Naive thymus-derived CD4-positive, alpha-beta T cell (primary cell): ENCODE measurements at regions not wholly inside any gene's neighbourhood (a gene's known extent, or its start where the extent isn't known, plus 50 kb on each side); places are given as distances from the start of the nearest gene placed in this dataset.

Source experiments
- ATAC-seq: fragments of 150-1000 bp; cut with Tn5 transposase; 2 replicates; pipeline ENCODE4 v1.10.0; 2021; ENCODE audit warnings: mild to moderate bottlenecking, moderate library complexity
- CTCF ChIA-PET: fragments of 350-600 bp; sonication (Branson Sonifier 250); formaldehyde crosslinking; loops from one replicate; lab custom pipeline; 2021; ENCODE audit warnings: antibody characterized with exemption; lab: Charles Lee
- POLR2A ChIA-PET: fragments of 350-600 bp; sonication (Branson Sonifier 250); formaldehyde crosslinking; loops from one replicate; lab custom pipeline; 2021; ENCODE audit warnings: antibody characterized with exemption, inconsistent platforms; lab: Charles Lee
- DNase-seq, 9 donors: peaks; one replicate each; pipeline versions ENCODE4 v3.0.0 to v3.0.0-alpha.2; 2020 to 2022; ENCODE audit warnings: mixed read lengths in 1 of 9
- H3K27ac ChIP-seq: one replicate; pipeline ENCODE4 v1.7.0; 2013; ENCODE audit warnings: mild to moderate bottlenecking, low read depth, low read length, moderate library complexity
- H3K27me3 ChIP-seq, 2 donors: one replicate each; pipeline ENCODE4 v1.7.0; 2013; ENCODE audit warnings: low read length in 2 of 2, mild to moderate bottlenecking in 2 of 2, moderate library complexity in 2 of 2; ENCODE audit not compliant: control insufficient read depth in 2 of 2, insufficient read depth in 2 of 2
- H3K36me3 ChIP-seq, 3 experiments: 1 replicate in 2 of 3; 2 replicates in 1 of 3; pipeline ENCODE4 v1.7.0; 2013; ENCODE audit warnings: low read length in 3 of 3, mild to moderate bottlenecking in 3 of 3, moderate library complexity in 1 of 3; ENCODE audit not compliant: insufficient read depth in 3 of 3, control insufficient read depth in 2 of 3
- H3K4me1 ChIP-seq, 2 donors: one replicate each; pipeline ENCODE4 v1.7.0; 2013; ENCODE audit warnings: low read length in 2 of 2, mild to moderate bottlenecking in 2 of 2, moderate library complexity in 1 of 2; ENCODE audit not compliant: control insufficient read depth in 2 of 2, insufficient read depth in 2 of 2
- H3K4me3 ChIP-seq: 2 replicates; pipeline ENCODE4 v1.7.0; 2013; ENCODE audit warnings: mild to moderate bottlenecking, low read length
- H3K9me3 ChIP-seq, 3 experiments: 1 replicate in 2 of 3; 2 replicates in 1 of 3; pipeline ENCODE4 v1.7.0; 2013; ENCODE audit warnings: low read length in 3 of 3; ENCODE audit not compliant: control insufficient read depth in 2 of 3
- H3K27ac Mint-ChIP-seq, 9 donors: one replicate each; pipeline ENCODE4 v1.8.0; 2020 to 2022; ENCODE audit warnings: mixed read lengths in 9 of 9, mild to moderate bottlenecking in 8 of 9, moderate library complexity in 5 of 9, inconsistent platforms in 2 of 9
- H3K27me3 Mint-ChIP-seq, 5 donors: one replicate each; pipeline ENCODE4 v1.8.0; 2021 to 2022; ENCODE audit warnings: mixed read lengths in 5 of 5, mild to moderate bottlenecking in 1 of 5
- H3K36me3 Mint-ChIP-seq, 5 donors: one replicate each; pipeline ENCODE4 v1.8.0; 2020 to 2022; ENCODE audit warnings: mixed read lengths in 5 of 5, mild to moderate bottlenecking in 3 of 5, inconsistent platforms in 1 of 5
- H3K4me1 Mint-ChIP-seq, 7 donors: one replicate each; pipeline ENCODE4 v1.8.0; 2020 to 2022; ENCODE audit warnings: mixed read lengths in 7 of 7, mild to moderate bottlenecking in 3 of 7, inconsistent platforms in 1 of 7
- H3K4me3 Mint-ChIP-seq, 10 donors: one replicate each; pipeline ENCODE4 v1.8.0; 2020 to 2022; ENCODE audit warnings: mild to moderate bottlenecking in 10 of 10, mixed read lengths in 10 of 10, moderate library complexity in 6 of 10, inconsistent platforms in 2 of 10
- H3K9me3 Mint-ChIP-seq, 11 donors: one replicate each; pipeline ENCODE4 v1.8.0; 2020 to 2022; ENCODE audit warnings: mixed read lengths in 11 of 11, mild to moderate bottlenecking in 4 of 11, inconsistent platforms in 1 of 11, moderate library complexity in 1 of 11
- intact Hi-C, 2 donors: fragments of 100-400 bp; cut with micrococcal nuclease; formaldehyde crosslinking; loops; one replicate each; pipeline ENCODE4 v1.15.1; 2023

DNA sequence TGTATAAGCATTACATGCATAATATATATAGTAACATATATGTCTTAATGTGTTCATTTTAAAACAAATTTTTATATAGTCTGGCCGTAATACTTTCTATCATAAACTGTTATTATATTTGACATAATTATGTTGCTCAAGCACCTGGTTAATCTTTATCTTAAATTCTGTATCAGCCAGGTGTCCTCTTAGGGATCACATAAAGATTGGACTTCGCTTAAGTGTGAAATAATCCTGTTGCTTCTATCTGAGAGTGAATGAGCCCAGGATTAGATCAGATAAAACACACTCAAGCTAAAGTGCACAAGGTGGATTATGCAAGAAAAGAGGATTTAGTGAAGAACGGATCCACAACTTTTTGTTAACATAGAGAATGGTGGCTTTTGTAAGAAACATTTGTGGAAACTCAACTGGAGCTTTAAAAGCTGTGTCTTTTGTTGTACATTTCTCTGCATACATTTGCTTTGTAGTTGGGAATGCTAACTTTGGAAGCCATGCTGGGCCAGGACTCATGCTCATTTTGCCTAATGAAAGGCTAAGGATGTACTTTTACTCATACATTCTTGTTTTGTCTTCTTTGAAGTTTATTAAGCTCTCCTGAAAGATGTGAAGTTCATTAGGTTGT, 437.8 kb downstream of the ZIC1 start:
- no peaks in the 10 kb centered on the region for H3K36me3 ChIP-seq
- Mint-ChIP-seq H3K4me1 (no peaks in the 10 kb centered on the region), H3K27ac (no peak overlapping the region), H3K36me3 (no peaks in the 10 kb centered on the region), H3K9me3 (peaks cover 0 to 9% (median 2%) of the 10 kb centered on the region in 11 donors), H3K4me3 (no peak overlapping the region), H3K27me3 (no peaks in the 10 kb centered on the region)
- no peaks in the 10 kb centered on the region for H3K27me3 ChIP-seq
- intact Hi-C loops, result no loop called here
- CTCF ChIA-PET, result no interaction called here
- POLR2A ChIA-PET, result no interaction called here
- ATAC-seq (no peak), DNase-seq (no peak)
- H3K4me3 ChIP-seq, result no peak overlapping the region
- no peak overlapping the region for H3K27ac ChIP-seq
- no peaks in the 10 kb centered on the region for H3K9me3 ChIP-seq
- H3K4me1 ChIP-seq, result no peaks in the 10 kb centered on the region

DNA sequence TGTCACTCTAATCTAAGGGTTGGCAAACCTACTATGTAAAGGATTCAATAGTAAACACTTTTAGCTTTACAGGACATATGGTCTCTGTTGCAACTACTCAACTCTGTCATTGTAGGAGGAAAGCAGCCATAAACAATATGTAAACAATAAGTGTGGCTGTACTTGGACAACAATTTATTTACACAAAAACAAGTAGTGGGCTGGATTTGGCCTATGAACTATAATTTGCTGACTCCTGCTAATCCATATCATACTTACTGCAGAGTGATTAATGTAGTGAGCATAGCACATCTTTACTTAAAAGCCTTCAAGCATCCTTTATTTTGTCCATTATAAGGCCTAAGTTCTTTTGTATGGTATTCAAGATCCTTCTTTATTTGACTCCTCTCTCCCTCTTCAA, 441.9 kb downstream of the ZIC1 start:
- H3K36me3 Mint-ChIP-seq, result no peaks in the 10 kb centered on the region
- no peaks in the 10 kb centered on the region for H3K4me1 Mint-ChIP-seq
- ChIA-PET POLR2A (no interaction called here), CTCF (no interaction called here)
- peaks cover 0 to 16% (median 0%) of the 10 kb centered on the region in 11 donors for H3K9me3 Mint-ChIP-seq
- Histone ChIP-seq H3K27ac (no peak overlapping the region), H3K9me3 (no peaks in the 10 kb centered on the region), H3K36me3 (no peaks in the 10 kb centered on the region), H3K4me1 (no peaks in the 10 kb centered on the region), H3K4me3 (no peak overlapping the region), H3K27me3 (no peaks in the 10 kb centered on the region)
- no peaks in the 10 kb centered on the region for H3K27me3 Mint-ChIP-seq
- intact Hi-C loops, result no loop called here
- no peak overlapping the region for H3K27ac Mint-ChIP-seq
- no peak overlapping the region for H3K4me3 Mint-ChIP-seq
- ATAC-seq (no peak), DNase-seq (no peak)

DNA sequence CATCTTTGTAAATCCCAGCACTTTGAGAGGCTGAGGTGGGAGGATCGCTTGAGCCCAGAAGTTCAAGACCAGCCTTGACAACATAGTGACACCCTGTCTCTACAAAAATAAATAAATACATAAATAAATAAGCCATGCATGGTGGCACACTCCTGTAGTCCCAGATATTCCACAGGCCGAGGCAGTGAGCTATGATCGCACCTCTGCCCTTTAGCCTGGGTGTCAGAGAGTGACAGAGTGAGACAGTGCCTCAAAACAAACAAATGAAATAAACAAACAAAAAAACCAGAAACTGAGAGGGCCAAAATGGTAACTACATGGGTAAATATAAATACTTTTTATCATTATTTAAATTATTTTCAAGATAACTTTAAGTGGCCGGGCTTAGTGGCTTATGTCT, 445.4 kb downstream of the ZIC1 start:
- ATAC-seq, result no peak
- no peaks in the 10 kb centered on the region for H3K27me3 Mint-ChIP-seq
- H3K4me1 Mint-ChIP-seq, result no peaks in the 10 kb centered on the region
- intact Hi-C loops, result no loop called here
- no peaks in the 10 kb centered on the region for H3K4me1 ChIP-seq
- H3K36me3 ChIP-seq, result no peaks in the 10 kb centered on the region
- no peaks in the 10 kb centered on the region for H3K9me3 ChIP-seq
- H3K9me3 Mint-ChIP-seq, result peaks cover 0 to 16% (median 6%) of the 10 kb centered on the region in 11 donors
- no peaks in the 10 kb centered on the region for H3K36me3 Mint-ChIP-seq
- H3K4me3 ChIP-seq, result no peak overlapping the region
- no peak overlapping the region for H3K4me3 Mint-ChIP-seq
- H3K27ac Mint-ChIP-seq, result no peak overlapping the region
- no peak for DNase-seq
- POLR2A ChIA-PET, result no interaction called here
- CTCF ChIA-PET, result no interaction called here
- no peak overlapping the region for H3K27ac ChIP-seq
- no peaks in the 10 kb centered on the region for H3K27me3 ChIP-seq

DNA sequence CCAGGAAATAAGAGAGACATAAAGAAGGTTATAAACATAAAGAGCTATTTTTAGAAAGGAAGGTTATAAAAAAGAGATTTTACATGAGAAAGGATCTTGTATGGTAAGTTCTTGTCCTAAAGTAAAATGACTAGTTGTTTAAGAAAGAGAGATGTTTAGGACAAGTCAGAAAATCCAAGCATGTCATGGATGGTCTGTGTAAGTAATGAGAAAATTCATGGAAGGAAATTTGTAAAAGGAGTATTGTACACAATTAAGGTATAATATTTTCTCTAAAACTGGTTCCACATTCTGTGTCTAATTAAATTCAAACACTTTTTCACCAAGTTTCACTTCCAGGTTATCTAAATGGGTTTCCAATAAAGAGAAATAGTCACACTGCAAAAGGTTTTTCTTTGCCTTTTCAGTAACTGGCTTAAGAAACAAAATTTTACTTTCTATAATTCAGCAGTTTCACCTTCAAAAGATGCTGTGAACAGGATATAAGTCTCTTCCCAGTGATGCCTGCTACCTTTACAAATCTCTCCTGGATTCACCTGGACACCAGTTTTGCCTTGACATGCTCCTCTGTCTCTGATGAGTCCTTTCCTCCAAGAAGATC, 455.7 kb downstream of the ZIC1 start:
- H3K9me3 Mint-ChIP-seq, result peaks cover 0 to 22% (median 7%) of the 10 kb centered on the region in 11 donors
- ChIA-PET POLR2A (no interaction called here), CTCF (no interaction called here)
- no peaks in the 10 kb centered on the region for H3K4me1 Mint-ChIP-seq
- DNase-seq, result no peak
- Histone ChIP-seq H3K27ac (no peak overlapping the region), H3K9me3 (peaks cover 0 to 4% (median 0%) of the 10 kb centered on the region in 3 experiments), H3K4me3 (no peak overlapping the region), H3K36me3 (no peaks in the 10 kb centered on the region), H3K4me1 (no peaks in the 10 kb centered on the region), H3K27me3 (no peaks in the 10 kb centered on the region)
- no peaks in the 10 kb centered on the region for H3K27me3 Mint-ChIP-seq
- intact Hi-C loops, result no loop called here
- H3K27ac Mint-ChIP-seq, result no peak overlapping the region
- no peak for ATAC-seq
- no peaks in the 10 kb centered on the region for H3K36me3 Mint-ChIP-seq
- no peak overlapping the region for H3K4me3 Mint-ChIP-seq

DNA sequence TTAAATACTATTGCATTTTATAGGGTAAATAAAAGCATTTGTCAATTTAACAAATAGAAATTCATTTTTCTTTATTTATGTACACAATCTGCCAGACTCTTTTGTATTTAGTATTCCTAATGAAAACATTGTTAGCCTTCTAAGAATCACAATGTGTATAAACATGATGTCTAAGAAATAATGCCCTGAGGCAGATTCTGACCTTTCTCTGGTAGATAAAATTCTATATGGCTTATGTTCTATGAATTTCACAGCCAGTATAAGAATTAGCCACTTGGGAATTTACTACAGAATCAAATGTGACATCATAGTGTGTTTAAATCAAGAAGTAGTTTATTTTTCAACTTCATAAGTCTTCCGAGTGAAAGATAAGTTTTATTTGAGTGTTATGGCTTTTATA, 457.4 kb downstream of the ZIC1 start:
- Histone ChIP-seq H3K4me1 (no peaks in the 10 kb centered on the region), H3K27ac (no peak overlapping the region), H3K9me3 (peaks cover 0 to 4% (median 0%) of the 10 kb centered on the region in 3 experiments), H3K27me3 (no peaks in the 10 kb centered on the region), H3K36me3 (no peaks in the 10 kb centered on the region), H3K4me3 (no peak overlapping the region)
- H3K4me3 Mint-ChIP-seq, result no peak overlapping the region
- no peaks in the 10 kb centered on the region for H3K27me3 Mint-ChIP-seq
- H3K4me1 Mint-ChIP-seq, result no peaks in the 10 kb centered on the region
- ATAC-seq, result no peak
- intact Hi-C loops, result no loop called here
- no peak overlapping the region for H3K27ac Mint-ChIP-seq
- H3K9me3 Mint-ChIP-seq, result peaks cover 0 to 22% (median 7%) of the 10 kb centered on the region in 11 donors
- no peaks in the 10 kb centered on the region for H3K36me3 Mint-ChIP-seq
- ChIA-PET POLR2A (no interaction called here), CTCF (no interaction called here)
- no peak for DNase-seq

DNA sequence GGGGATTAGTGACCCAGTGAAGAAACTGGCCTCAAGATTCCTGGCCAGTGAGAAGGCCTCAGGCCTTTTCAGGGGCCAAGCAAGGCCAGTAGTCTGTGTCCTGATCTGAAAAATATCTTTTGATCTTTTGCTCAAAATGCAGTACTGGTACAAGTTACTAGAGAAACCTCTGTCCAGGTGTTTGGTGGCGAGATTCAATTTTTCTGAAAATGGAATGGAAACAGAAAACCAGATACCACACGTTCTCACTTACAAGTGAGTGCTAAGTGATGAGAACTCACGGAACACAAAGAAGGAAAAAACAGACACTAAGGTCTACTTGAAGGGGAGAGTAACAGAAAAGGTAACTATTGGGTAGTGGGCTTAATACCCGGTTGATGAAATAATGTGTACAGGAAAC, 463.4 kb downstream of the ZIC1 start:
- Histone ChIP-seq H3K4me3 (no peak overlapping the region), H3K36me3 (no peaks in the 10 kb centered on the region), H3K27me3 (no peaks in the 10 kb centered on the region), H3K4me1 (no peaks in the 10 kb centered on the region), H3K27ac (no peak overlapping the region), H3K9me3 (peaks cover 0 to 9% (median 0%) of the 10 kb centered on the region in 3 experiments)
- H3K9me3 Mint-ChIP-seq, result peaks cover 0 to 12% (median 0%) of the 10 kb centered on the region in 11 donors
- no peak overlapping the region for H3K27ac Mint-ChIP-seq
- ATAC-seq (no peak), DNase-seq (no peak)
- ChIA-PET POLR2A (no interaction called here), CTCF (no interaction called here)
- H3K4me3 Mint-ChIP-seq, result no peak overlapping the region
- no peaks in the 10 kb centered on the region for H3K36me3 Mint-ChIP-seq
- no peaks in the 10 kb centered on the region for H3K27me3 Mint-ChIP-seq
- no peaks in the 10 kb centered on the region for H3K4me1 Mint-ChIP-seq
- intact Hi-C loops, result no loop called here

DNA sequence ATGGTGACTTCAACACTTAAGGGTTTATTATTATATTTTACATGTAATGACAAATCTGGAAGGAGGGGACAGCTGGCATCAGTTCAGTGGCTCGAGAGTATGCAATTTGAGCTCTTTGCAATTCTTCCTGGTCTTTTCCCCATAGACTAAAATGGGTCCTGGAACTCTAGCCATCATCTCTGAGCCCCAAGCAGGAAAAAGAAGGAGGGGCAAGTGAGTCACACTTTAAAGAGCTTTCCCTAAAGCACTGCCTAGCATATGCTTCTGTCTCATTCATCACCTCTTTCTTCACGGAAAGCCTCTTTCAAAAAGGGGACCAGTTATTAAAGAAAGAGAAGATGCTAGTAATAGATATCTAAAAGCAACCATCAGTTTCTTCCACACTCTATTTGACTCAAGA, 466.3 kb downstream of the ZIC1 start:
- H3K27me3 ChIP-seq, result no peaks in the 10 kb centered on the region
- peaks cover 0 to 7% (median 0%) of the 10 kb centered on the region in 5 donors for H3K36me3 Mint-ChIP-seq
- no peaks in the 10 kb centered on the region for H3K27me3 Mint-ChIP-seq
- no peak overlapping the region for H3K4me3 Mint-ChIP-seq
- no peak overlapping the region for H3K27ac ChIP-seq
- intact Hi-C loops, result no loop called here
- CTCF ChIA-PET, result no interaction called here
- ATAC-seq, result no peak
- H3K27ac Mint-ChIP-seq, result no peak overlapping the region
- no peaks in the 10 kb centered on the region for H3K4me1 ChIP-seq
- POLR2A ChIA-PET, result no interaction called here
- peaks cover 0 to 19% (median 7%) of the 10 kb centered on the region in 11 donors for H3K9me3 Mint-ChIP-seq
- H3K9me3 ChIP-seq, result peaks cover 0 to 6% (median 0%) of the 10 kb centered on the region in 3 experiments
- H3K4me3 ChIP-seq, result no peak overlapping the region
- DNase-seq, result no peak
- H3K36me3 ChIP-seq, result no peaks in the 10 kb centered on the region
- no peaks in the 10 kb centered on the region for H3K4me1 Mint-ChIP-seq
